ENCODE measurements at regions not wholly inside any gene's neighbourhood (a gene's known extent, or its start where the extent isn't known, plus 50 kb on each side); places are given as distances from the start of the nearest gene placed in this dataset.

DNA sequence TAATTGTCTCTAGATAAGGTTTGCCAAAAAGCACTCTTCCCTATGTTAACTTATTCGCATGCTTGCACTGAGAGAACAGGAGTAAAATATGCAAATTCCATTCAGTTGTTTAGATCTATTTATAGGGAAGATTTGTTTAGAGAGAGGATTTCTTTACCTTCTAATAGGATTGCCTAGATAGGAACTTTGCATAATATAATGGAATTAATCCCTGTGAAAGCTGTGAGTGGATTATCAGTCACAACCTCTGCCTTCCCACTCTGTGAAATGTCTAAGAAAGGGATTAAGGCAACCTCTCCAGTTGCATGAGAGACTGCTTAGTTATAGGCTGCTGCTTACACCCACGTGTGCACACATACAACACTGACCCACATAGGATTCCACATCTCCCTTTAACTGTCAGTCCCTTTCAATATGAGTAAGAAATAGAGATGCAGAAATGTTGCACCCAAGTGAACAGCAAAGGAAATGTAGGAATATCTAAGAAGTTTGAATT lies 83.2 kb downstream of the ALG10B start:
- no peak overlapping the region for H3K4me3 ChIP-seq (ENCODE audit: low read depth, low read length)
- TF ChIP-seq CTCF (IDR thresholded peaks at IDR 0.05; ENCODE audit: borderline replicate concordance, insufficient read depth, low read depth, low read length): no peak

DNA sequence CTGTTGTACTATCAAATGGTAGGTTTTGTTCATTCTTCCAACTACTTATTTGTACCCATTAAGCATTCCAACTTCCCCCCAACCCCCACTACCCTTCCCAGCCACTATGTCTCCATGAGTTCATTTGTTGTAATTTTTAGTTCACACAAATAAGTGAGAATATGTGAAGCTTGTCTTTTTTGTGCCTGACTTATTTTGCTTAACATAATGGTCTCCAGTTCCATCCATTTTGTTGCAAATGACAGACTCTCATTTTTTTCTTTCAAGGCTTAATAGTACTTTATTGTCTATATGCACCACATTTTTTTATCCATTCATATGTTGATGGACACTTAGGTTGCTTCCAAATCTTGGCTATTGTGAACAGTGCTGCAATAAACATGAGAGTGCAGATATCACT lies 86.2 kb downstream of the ALG10B start:
- no peak overlapping the region for H3K4me3 ChIP-seq (ENCODE audit: low read depth, low read length)
- no peak for TF ChIP-seq CTCF (IDR thresholded peaks at IDR 0.05; ENCODE audit: borderline replicate concordance, insufficient read depth, low read depth, low read length)

- no peak overlapping the region for H3K4me3 ChIP-seq (ENCODE audit: low read depth, low read length)
Measured at GRCh38 chr12:38409511-38409910, 92.9 kb downstream of the ALG10B start.

DNA sequence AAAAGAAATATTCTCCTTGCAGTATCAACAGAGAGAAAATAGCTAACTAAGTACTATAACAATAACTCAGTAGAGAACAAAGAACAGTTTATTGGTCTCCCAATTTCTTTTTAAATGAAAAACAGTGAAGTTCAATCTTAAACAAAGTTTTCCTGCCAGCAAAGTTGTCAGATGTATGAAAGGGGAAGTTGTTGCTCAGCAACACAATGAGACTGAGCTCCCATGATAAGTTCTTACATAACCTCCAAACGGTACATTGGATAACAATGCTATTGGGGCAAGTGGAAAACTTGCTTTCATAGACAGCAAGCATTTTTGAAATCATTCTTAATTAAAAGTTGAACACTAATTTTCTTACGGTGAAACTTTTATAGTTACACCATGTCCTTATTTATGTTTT lies 94.9 kb downstream of the ALG10B start:
- TF ChIP-seq CTCF (IDR thresholded peaks at IDR 0.05; ENCODE audit: borderline replicate concordance, insufficient read depth, low read depth, low read length): no peak
- no peak overlapping the region for H3K4me3 ChIP-seq (ENCODE audit: low read depth, low read length)

More at GRCh38 chr12:38409511-38409910, 92.9 kb downstream of the ALG10B start:
- TF ChIP-seq CTCF (IDR thresholded peaks at IDR 0.05; ENCODE audit: borderline replicate concordance, insufficient read depth, low read depth, low read length): no peak

DNA sequence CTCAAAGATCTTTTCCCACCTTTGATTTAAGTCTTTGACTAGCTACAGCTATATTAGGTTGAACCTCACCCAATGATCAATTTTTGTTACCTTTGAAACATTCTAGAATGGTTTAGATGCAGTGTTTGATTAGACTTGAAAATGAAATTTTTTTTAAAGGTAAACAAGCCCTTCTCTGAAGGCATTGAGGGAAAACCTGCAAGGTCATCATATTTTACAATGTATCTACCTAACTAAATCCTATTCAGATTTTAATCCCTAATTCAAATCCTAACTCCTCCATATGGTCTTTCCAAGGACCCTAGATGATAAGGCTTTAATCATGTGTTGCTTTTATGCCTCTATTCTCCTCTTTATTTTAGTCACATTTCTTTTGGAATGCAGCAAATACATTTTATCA lies 95.4 kb downstream of the ALG10B start:
- TF ChIP-seq CTCF (IDR thresholded peaks at IDR 0.05; ENCODE audit: borderline replicate concordance, insufficient read depth, low read depth, low read length): no peak
- H3K4me3 ChIP-seq (ENCODE audit: low read depth, low read length): no peak overlapping the region

- no peak for TF ChIP-seq CTCF (IDR thresholded peaks at IDR 0.05; ENCODE audit: borderline replicate concordance, insufficient read depth, low read depth, low read length)
- H3K4me3 ChIP-seq (ENCODE audit: low read depth, low read length): no peak overlapping the region
Measured at GRCh38 chr12:38417101-38417500, 100.5 kb downstream of the ALG10B start.

DNA sequence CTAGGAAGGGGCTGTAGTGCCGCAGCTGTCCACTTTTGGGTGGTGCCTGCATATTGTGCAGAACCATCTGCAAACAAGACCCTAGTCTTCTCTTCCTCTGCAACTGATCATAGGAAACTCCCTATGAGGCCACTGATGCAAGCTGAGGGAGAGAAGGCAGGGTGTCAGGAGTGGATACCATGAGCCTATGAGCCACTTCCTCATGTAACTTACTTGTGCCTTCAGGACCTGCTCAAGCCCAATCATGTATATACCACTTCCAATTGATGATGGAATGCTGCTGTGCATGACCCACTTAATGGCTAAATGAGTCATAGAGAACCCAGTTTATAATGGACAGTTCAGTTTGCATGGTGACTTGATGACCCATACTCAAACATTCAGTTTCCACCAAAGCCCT lies 107.9 kb downstream of the ALG10B start:
- no peak for TF ChIP-seq CTCF (IDR thresholded peaks at IDR 0.05; ENCODE audit: borderline replicate concordance, insufficient read depth, low read depth, low read length)
- no peak overlapping the region for H3K4me3 ChIP-seq (ENCODE audit: low read depth, low read length)
